HEK293T (cell line): ENCODE measurements at regions not wholly inside any gene's neighbourhood (a gene's known extent, or its start where the extent isn't known, plus 50 kb on each side); places are given as distances from the start of the nearest gene placed in this dataset.

Experiments
- ARNT ChIP-seq: fragments of 450-650 bp; IDR thresholded peaks from 2 replicates; pipeline ENCODE4 v1.6.1; 2017; ENCODE audit warnings: mild to moderate bottlenecking
- CTBP1 ChIP-seq: fragments of 450-650 bp; IDR thresholded peaks from 2 replicates; pipeline ENCODE4 v1.6.1; 2016; ENCODE audit warnings: borderline replicate concordance
- FOXK2 ChIP-seq: fragments of 450-650 bp; IDR thresholded peaks from 2 replicates; pipeline ENCODE4 v1.6.1; 2016; ENCODE audit warnings: mild to moderate bottlenecking
- FOXM1 ChIP-seq: fragments of 450-650 bp; IDR thresholded peaks from 2 replicates; pipeline ENCODE4 v1.6.1; 2017; ENCODE audit warnings: mild to moderate bottlenecking, borderline replicate concordance
- SP1 ChIP-seq: fragments of 450-650 bp; IDR thresholded peaks from 2 replicates; pipeline ENCODE4 v1.6.1; 2017

GRCh38 chr5:60520451-60521227 is 179.3 kb downstream of the DEPDC1B start:
- TF ChIP-seq FOXK2: no peak
- no peak for TF ChIP-seq FOXM1
- no peak for TF ChIP-seq SP1
- TF ChIP-seq ARNT: no peak
- no peak for TF ChIP-seq CTBP1
